ENCODE measurements at regions not wholly inside any gene's neighbourhood (a gene's known extent, or its start where the extent isn't known, plus 50 kb on each side); places are given as distances from the start of the nearest gene placed in this dataset.

DNA sequence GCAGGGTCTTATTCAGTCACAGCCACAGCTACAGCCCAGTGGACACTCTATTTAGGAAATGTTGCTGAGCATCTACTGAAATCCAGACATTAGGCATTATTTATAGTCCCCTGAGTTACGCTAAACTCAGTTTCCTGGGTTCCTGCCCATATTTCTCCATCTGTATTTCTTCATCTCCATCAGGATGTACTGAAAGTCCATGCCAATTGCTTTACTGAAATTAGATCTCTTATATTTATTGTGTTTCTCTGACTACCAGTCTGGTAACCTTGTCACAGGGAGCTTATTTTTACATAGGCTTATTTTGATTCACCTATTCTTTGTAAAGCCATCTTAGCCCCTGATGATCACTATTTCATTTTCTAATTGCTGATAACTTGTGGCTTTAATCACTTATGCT, 223.9 kb downstream of the TLE3 start:
- intact Hi-C loops (cut with micrococcal nuclease; ENCODE audit: unreplicated experiment) (no loop called here), in situ Hi-C loops (cut with HindIII; ENCODE audit: low pct_unique_long_range_greater_than_20kb, low sequenced_read_pairs) (no loop called here)
- Histone ChIP-seq H3K4me3 (ENCODE audit: low read depth in 2 of 2, low read length in 2 of 2) (no peak overlapping the region), H3K27ac (ENCODE audit: low read length) (no peak overlapping the region), H3K27me3 (ENCODE audit: control insufficient read depth, insufficient read depth, low read length) (no peaks in the 10 kb centered on the region), H3K9me3 (ENCODE audit: control insufficient read depth, insufficient read depth, low read depth, low read length) (peaks cover 12% of the 10 kb centered on the region), H3K4me1 (ENCODE audit: control insufficient read depth, insufficient read depth, low read length) (no peaks in the 10 kb centered on the region), H3K36me3 (ENCODE audit: control insufficient read depth, insufficient read depth, low read length) (no peaks in the 10 kb centered on the region)
- TF ChIP-seq SIN3A (IDR thresholded peaks at IDR 0.05; ENCODE audit: borderline replicate concordance, insufficient read depth, low read depth, low read length) = no peak
- no peak for TF ChIP-seq TCF7L2 (IDR thresholded peaks at IDR 0.05; ENCODE audit: low read depth, low read length)
- TF ChIP-seq, protein P1, sequence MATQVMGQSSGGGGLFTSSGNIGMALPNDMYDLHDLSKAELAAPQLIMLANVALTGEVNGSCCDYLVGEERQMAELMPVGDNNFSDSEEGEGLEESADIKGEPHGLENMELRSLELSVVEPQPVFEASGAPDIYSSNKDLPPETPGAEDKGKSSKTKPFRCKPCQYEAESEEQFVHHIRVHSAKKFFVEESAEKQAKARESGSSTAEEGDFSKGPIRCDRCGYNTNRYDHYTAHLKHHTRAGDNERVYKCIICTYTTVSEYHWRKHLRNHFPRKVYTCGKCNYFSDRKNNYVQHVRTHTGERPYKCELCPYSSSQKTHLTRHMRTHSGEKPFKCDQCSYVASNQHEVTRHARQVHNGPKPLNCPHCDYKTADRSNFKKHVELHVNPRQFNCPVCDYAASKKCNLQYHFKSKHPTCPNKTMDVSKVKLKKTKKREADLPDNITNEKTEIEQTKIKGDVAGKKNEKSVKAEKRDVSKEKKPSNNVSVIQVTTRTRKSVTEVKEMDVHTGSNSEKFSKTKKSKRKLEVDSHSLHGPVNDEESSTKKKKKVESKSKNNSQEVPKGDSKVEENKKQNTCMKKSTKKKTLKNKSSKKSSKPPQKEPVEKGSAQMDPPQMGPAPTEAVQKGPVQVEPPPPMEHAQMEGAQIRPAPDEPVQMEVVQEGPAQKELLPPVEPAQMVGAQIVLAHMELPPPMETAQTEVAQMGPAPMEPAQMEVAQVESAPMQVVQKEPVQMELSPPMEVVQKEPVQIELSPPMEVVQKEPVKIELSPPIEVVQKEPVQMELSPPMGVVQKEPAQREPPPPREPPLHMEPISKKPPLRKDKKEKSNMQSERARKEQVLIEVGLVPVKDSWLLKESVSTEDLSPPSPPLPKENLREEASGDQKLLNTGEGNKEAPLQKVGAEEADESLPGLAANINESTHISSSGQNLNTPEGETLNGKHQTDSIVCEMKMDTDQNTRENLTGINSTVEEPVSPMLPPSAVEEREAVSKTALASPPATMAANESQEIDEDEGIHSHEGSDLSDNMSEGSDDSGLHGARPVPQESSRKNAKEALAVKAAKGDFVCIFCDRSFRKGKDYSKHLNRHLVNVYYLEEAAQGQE (IDR thresholded peaks at IDR 0.05; ENCODE audit: insufficient read depth in 1 of 2, low read depth in 2 of 2, low read length in 1 of 2) = no peak
- no peak for TF ChIP-seq POLR2AphosphoS5 (IDR thresholded peaks at IDR 0.05; ENCODE audit: low read depth, low read length)
- TF ChIP-seq, protein P2, sequence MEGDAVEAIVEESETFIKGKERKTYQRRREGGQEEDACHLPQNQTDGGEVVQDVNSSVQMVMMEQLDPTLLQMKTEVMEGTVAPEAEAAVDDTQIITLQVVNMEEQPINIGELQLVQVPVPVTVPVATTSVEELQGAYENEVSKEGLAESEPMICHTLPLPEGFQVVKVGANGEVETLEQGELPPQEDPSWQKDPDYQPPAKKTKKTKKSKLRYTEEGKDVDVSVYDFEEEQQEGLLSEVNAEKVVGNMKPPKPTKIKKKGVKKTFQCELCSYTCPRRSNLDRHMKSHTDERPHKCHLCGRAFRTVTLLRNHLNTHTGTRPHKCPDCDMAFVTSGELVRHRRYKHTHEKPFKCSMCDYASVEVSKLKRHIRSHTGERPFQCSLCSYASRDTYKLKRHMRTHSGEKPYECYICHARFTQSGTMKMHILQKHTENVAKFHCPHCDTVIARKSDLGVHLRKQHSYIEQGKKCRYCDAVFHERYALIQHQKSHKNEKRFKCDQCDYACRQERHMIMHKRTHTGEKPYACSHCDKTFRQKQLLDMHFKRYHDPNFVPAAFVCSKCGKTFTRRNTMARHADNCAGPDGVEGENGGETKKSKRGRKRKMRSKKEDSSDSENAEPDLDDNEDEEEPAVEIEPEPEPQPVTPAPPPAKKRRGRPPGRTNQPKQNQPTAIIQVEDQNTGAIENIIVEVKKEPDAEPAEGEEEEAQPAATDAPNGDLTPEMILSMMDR (IDR thresholded peaks at IDR 0.05) = no peak
- CTCF ChIA-PET = no interaction called here
- POLR2A ChIA-PET = no interaction called here
- DNase-seq (ENCODE audit: low read depth, low spot score) = no peak
- BruUV-seq (replicated peaks) = no TSS peak
- no peak for ATAC-seq

DNA sequence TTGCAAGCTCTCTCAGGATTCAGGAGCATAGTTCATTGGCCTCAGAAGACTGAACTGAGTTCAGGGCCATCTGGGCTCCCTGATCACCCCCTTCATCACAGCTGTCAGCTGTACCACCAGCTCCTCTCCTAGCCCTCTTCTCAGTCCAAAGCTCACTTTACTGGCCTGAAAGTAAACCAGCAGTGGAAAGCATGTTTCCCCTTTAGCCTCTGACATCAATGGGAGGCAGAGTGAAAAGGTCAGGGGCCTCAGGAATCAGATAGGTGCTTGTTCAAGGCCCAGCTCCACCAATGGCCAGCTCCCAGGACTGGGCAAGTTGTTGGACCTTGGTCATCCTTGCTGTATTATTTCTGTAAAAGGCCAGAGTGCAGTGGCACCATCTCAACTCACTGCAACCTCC, 223.4 kb downstream of the TLE3 start:
- no peak for TF ChIP-seq TCF7L2 (IDR thresholded peaks at IDR 0.05; ENCODE audit: low read depth, low read length)
- no peak for TF ChIP-seq SIN3A (IDR thresholded peaks at IDR 0.05; ENCODE audit: borderline replicate concordance, insufficient read depth, low read depth, low read length)
- TF ChIP-seq, protein P2 (IDR thresholded peaks at IDR 0.05) = no peak
- TF ChIP-seq, protein P1 (IDR thresholded peaks at IDR 0.05; ENCODE audit: insufficient read depth in 1 of 2, low read depth in 2 of 2, low read length in 1 of 2) = no peak
- no peak for TF ChIP-seq POLR2AphosphoS5 (IDR thresholded peaks at IDR 0.05; ENCODE audit: low read depth, low read length)
- ChIA-PET CTCF (no interaction called here), POLR2A (no interaction called here)
- no peak overlapping the region for H3K4me3 ChIP-seq (ENCODE audit: low read depth in 2 of 2, low read length in 2 of 2)
- peaks cover 12% of the 10 kb centered on the region for H3K9me3 ChIP-seq (ENCODE audit: control insufficient read depth, insufficient read depth, low read depth, low read length)
- no peaks in the 10 kb centered on the region for H3K27me3 ChIP-seq (ENCODE audit: control insufficient read depth, insufficient read depth, low read length)
- no peaks in the 10 kb centered on the region for H3K4me1 ChIP-seq (ENCODE audit: control insufficient read depth, insufficient read depth, low read length)
- no TSS peak for BruUV-seq (replicated peaks)
- in situ Hi-C loops (cut with HindIII; ENCODE audit: low pct_unique_long_range_greater_than_20kb, low sequenced_read_pairs) (no loop called here), intact Hi-C loops (cut with micrococcal nuclease; ENCODE audit: unreplicated experiment) (no loop called here)
- H3K27ac ChIP-seq (ENCODE audit: low read length) = no peak overlapping the region
- DNase-seq (ENCODE audit: low read depth, low spot score) (no peak), ATAC-seq (no peak)
- no peaks in the 10 kb centered on the region for H3K36me3 ChIP-seq (ENCODE audit: control insufficient read depth, insufficient read depth, low read length)
